Epidermal melanocyte (primary cell): ENCODE measurements at regions not wholly inside any gene's neighbourhood (a gene's known extent, or its start where the extent isn't known, plus 50 kb on each side); places are given as distances from the start of the nearest gene placed in this dataset.
"Not testable (repeated sequence)": the region's sequence is repeated elsewhere in the genome, so short reads cannot be mapped to it uniquely, and the experiment has no call there.

Experiments
- DNase-seq: peaks from one replicate; pipeline ENCODE4 v3.0.0; 2011; ENCODE audit warnings: low spot score; ENCODE audit not compliant: insufficient read length

- no peak for DNase-seq
Measured at GRCh38 chr7:32765185-32765584, 126.4 kb downstream of the KBTBD2 start.

- no peak for DNase-seq
Measured at GRCh38 chr7:32762925-32763293, 128.7 kb downstream of the KBTBD2 start.

GRCh38 chr7:32762206-32762924, 129.2 kb downstream of the KBTBD2 start:
- not testable (repeated sequence) for DNase-seq

- DNase-seq: no peak
Measured at GRCh38 chr7:32761451-32762205, 129.9 kb downstream of the KBTBD2 start.

GRCh38 chr7:32760755-32761154, 130.8 kb downstream of the KBTBD2 start:
- not testable (repeated sequence) for DNase-seq

GRCh38 chr7:32759859-32760258, 131.7 kb downstream of the KBTBD2 start:
- DNase-seq: not testable (repeated sequence)

GRCh38 chr7:32753872-32754271, 137.7 kb downstream of the KBTBD2 start:
- not testable (repeated sequence) for DNase-seq

GRCh38 chr7:32748337-32748736, 143.2 kb downstream of the KBTBD2 start:
- not testable (repeated sequence) for DNase-seq

GRCh38 chr7:32747443-32748148, 144.0 kb downstream of the KBTBD2 start:
- not testable (repeated sequence) for DNase-seq

GRCh38 chr7:32741853-32742476, 149.6 kb downstream of the KBTBD2 start:
- DNase-seq: not testable (repeated sequence)

GRCh38 chr7:32739749-32740148, 151.8 kb downstream of the KBTBD2 start:
- not testable (repeated sequence) for DNase-seq

GRCh38 chr7:32738390-32738789, 153.2 kb downstream of the KBTBD2 start:
- DNase-seq: not testable (repeated sequence)

GRCh38 chr7:32732767-32733166, 158.8 kb downstream of the KBTBD2 start:
- not testable (repeated sequence) for DNase-seq

- not testable (repeated sequence) for DNase-seq
Measured at GRCh38 chr7:32729335-32729675, 162.3 kb downstream of the KBTBD2 start.

- peak; percentile 18 for DNase-seq
Measured at GRCh38 chr7:32728412-32729334, 162.9 kb downstream of the KBTBD2 start.

GRCh38 chr7:32727483-32728411, 163.8 kb downstream of the KBTBD2 start:
- DNase-seq: not testable (repeated sequence)

- DNase-seq: not testable (repeated sequence)
Measured at GRCh38 chr7:32722837-32723236, 168.7 kb downstream of the KBTBD2 start.

- no peak for DNase-seq
Measured at GRCh38 chr7:32694182-32694581, 197.4 kb downstream of the KBTBD2 start.
